NCI-H1694 treated with DMSO at 0.1 percent for 48 hours (cell line): ENCODE measurements at regions not wholly inside any gene's neighbourhood (a gene's known extent, or its start where the extent isn't known, plus 50 kb on each side); places are given as distances from the start of the nearest gene placed in this dataset.

Experiments
- DNase-seq: peaks from one replicate; lab custom pipeline; 2025; lab: John Stamatoyannopoulos, UW

GRCh38 chr2:38171208-38171855 is 95.4 kb upstream of the CYP1B1 start:
- no peak for DNase-seq

DNA sequence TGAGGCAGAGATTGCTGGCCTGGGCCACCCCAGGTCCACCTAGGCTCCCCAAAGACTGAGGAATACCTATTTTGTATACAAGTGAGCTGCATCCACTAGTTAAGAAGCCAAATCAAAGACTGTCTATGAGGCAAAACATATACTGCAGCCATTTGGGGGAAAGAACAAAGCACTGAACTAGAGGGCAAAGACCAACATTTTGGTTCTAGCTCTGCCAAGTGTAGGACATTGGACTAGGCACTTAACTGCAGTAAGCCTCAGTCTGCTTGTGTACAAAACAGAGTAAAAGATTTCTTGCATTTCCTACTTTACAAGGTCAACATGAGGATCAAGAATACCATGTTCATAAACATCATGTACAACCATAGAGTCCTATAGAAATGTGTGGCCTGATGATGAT is 94.8 kb upstream of the CYP1B1 start:
- DNase-seq = no peak

GRCh38 chr2:38170067-38170466 is 94.1 kb upstream of the CYP1B1 start:
- DNase-seq = no peak

GRCh38 chr2:38168710-38169480 is 92.9 kb upstream of the CYP1B1 start:
- no peak for DNase-seq

DNA sequence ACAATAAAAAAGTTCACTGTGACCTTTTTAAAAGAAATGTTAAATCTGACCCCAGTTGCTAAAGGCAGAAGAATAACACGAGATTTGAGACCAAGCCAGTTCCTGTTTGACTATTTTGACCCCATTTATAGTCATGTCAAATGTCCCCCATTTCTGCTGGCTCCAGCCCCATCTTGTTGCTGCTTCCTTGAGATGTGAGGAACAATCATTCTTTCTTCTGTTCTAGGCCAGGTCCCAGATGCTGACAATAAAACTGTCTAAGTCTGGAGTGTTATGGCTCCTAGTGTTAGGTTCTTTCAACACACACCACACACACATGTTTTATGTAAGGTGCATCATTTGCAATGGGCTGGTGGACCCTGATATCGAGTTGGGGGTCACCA is 92.0 kb upstream of the CYP1B1 start:
- no peak for DNase-seq

- no peak for DNase-seq
Observed at GRCh38 chr2:38165698-38166097, 89.7 kb upstream of the CYP1B1 start.

DNA sequence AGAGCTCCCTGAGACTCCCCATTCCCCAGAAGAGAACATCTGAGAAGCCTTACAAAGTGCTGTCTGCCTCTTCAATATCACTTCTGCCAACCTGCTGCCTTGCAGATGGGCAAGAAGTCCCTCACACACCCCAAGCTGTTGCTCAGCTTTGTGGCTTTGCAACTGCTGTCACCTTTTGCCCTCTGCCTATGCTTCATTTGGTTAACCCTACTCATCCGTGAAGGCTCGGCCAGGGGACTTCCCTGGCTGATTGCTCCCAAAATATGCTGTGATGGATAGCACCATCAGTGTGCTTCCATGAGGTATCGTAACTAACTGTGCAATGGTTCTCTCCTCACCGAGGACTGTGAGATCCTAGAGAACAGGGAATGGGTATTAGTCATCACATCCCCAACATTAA is 88.9 kb upstream of the CYP1B1 start:
- no peak for DNase-seq

- DNase-seq = no peak
Observed at GRCh38 chr2:38163579-38163978, 87.6 kb upstream of the CYP1B1 start.

DNA sequence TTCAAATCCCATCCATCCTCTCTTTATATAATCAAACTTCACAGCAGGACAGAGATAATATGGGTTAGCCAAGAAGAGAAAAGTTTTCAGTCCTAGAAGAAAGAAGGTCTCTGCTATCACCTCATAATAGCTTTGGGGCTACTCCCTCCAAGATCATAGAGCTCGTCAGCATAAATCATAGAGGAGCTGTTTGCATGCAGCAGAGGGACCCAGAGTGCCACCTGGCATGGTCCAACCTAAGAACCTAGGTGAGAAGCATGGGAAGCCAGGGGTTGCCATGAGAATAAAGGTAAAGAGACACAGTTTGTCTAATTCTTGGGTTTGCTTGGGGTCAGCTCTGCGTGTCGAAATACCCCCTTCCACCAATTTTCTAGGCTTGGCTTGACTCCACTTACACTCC is 87.1 kb upstream of the CYP1B1 start:
- peak; percentile 16 for DNase-seq

DNA sequence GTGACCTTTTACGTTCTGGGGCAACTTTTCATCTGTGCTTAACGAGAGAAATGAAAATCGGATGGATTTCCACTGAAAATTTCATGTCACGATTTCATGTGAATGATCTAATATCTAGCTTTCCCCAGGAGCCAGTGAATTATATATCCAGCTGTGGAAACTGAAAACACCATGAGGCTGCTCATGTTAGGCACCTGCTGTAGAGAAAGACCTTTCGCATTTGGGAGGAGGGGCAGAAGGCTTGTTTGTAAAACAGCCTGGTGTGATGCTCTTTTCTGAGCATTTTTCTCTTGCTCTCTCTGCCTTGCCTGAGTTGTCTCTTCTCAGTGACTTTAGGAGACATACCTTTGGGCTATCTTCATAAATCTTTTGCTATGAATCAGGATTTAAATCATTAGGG is 84.6 kb upstream of the CYP1B1 start:
- DNase-seq = no peak

- DNase-seq = no peak
Observed at GRCh38 chr2:38159597-38159996, 83.6 kb upstream of the CYP1B1 start.

DNA sequence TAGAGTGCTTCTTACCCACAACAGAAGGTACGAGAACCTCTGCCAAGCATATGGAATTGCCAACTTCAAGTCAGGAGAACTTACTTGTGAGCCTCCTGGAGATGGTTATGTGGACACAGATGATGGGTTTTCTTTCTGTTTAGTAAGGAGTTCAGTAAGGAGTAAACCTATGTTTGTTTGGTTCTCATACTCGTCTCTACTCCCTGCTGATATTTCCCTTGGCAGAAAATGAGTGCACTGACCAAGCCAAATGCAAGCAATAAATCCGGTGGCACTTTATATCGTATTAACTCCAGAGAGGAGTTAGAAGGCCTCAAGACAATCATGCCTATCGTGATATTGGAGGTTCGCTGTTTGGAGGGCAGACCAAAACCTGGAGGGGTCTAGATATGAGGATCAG is 83.2 kb upstream of the CYP1B1 start:
- no peak for DNase-seq

DNA sequence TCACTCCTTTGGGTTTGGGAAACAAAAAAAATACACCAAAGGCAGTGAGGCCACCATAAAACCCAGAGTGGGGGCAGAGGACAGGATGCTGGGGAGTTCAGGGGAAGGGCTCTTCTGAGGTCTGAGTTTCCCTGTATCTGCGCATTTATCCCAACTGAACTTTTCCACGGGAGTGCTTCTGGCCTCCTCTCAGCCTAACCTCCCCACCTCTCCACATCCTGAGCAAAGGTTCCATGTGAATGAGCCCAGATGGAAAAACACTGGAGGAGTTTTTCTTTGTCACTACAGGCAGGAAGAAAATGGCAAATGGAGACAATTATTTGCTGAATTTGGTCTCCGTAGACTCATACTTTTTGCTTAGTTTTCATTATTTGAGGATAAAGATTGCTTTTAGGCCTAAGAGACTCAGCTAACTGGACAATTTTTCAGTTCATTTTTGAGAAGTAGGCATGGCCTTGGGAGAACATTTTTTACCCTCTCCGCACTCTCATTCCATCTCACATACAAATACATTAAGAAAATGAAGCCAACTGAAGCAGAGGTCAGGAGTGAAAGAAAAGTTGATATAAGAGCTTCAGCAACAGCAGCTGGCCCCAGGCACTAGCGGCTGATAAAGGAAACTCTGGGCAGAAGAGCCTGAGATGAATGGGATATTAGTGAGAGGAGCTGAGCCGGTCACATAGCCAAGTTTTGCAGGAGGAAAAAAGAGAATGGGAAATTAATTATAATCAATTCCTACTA is 82.6 kb upstream of the CYP1B1 start:
- DNase-seq = no peak

DNA sequence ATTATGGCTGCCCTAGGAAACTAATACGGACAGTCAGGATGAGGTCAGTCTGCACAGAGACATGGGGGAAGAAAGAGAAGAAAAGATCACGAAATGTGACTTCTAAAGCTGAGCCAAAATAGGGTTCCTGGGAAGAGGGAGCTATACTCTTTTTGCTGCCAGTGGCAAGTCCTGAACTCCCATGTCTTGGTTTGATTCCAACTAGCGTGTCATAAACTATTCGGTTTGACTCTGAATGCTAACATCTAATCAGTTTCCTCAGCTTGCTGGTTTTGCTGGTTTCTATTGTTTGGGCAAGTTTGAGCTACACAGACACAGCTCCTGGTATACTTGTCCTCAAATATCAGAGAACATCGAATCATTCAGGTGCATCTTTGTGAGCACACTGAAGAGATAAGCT is 80.5 kb upstream of the CYP1B1 start:
- no peak for DNase-seq

DNA sequence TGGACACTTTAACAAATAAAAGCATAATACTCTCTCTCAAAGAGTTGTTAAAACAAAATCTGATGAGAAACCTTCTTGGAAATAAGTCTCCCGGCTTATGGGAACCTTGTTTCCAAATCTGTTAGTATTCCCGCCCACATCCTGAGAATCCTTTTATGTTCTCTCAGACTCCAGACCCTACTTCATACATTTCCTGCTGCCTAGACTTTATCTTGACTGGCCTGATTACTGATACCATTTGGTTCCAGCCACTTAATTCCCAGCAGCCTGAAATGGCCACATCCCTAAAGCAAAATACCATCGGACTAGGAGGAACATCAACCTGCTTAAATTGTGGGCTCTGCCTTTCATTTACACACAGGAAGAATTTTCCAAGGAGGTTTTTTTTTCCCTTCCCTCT is 79.1 kb upstream of the CYP1B1 start:
- DNase-seq = no peak

DNA sequence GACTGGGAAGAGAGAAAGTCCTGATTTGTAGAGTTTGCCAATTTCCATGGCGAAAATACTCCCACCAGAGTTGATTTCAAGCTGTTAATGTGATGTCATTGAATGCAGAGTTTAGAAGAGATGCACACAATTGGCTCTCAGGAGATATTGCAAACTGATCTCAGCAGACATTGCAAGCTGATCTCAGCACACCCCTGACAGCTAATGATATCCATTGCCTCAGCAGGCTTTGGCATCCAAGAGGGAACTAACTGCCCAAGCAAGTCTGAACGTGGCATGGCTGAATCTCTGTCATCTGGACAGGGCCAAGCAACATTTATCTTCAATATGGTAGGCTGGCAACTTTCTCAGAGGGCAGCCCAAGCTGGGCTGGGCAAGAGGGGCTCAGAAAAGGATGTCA is 78.4 kb upstream of the CYP1B1 start:
- DNase-seq = no peak

- no peak for DNase-seq
Observed at GRCh38 chr2:38153476-38154135, 77.7 kb upstream of the CYP1B1 start.

DNA sequence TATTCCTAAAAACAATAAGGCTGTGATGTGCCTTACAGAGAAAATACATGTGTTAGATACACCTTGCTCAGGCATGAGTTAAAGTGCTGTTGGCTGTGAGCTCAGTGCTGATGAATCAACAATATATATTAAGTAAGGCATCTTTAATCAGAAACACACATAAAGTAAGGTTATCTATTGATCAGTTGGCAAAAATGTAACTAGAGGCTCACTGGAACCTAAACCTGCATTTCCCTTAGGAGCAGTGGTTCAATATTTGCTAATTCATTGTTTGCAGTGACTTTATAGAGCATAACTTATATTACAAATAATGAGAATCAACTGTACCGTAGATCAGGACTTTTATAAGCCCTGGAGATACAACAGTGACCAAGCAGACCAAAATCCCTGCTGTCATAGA is 77.0 kb upstream of the CYP1B1 start:
- DNase-seq = no peak

DNA sequence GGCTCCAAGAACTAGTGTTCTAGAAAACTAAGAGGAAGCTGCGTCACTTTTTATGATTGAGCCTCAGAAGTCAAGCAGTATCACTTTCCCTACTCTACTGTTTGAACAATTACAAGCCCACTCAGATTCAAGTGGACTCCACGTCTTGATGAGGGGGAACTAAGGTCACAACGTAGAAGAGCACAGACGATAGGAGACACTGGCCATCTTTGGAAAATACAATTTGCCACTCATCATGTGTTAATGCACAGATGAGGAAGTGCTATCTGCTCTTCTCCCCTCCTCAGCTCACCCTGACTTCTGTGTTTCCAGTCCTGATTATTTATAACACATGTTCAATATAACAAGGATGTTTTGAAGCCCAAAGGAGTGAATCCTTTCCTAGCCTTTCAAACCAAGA is 76.1 kb upstream of the CYP1B1 start:
- no peak for DNase-seq

- DNase-seq = no peak
Observed at GRCh38 chr2:38149531-38149930, 73.6 kb upstream of the CYP1B1 start.

DNA sequence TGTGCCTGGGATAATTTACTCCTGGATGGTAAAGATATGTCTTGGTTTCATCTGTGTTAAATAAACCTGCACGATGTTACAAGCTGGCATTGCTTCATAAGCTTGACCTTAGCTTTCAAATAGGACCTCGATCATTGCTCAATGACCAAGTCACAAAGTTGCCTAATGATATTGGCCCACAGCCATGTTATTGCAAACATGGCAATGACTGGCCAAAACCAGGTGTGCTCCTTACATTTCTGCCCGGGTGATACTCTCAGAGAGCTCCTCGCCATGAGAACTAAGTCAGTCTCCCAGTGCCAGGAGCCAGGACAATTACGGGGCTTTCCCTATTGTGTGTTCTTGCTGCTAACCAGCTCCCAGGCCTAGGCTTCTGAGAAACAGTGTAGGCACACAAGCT is 72.5 kb upstream of the CYP1B1 start:
- DNase-seq = no peak

DNA sequence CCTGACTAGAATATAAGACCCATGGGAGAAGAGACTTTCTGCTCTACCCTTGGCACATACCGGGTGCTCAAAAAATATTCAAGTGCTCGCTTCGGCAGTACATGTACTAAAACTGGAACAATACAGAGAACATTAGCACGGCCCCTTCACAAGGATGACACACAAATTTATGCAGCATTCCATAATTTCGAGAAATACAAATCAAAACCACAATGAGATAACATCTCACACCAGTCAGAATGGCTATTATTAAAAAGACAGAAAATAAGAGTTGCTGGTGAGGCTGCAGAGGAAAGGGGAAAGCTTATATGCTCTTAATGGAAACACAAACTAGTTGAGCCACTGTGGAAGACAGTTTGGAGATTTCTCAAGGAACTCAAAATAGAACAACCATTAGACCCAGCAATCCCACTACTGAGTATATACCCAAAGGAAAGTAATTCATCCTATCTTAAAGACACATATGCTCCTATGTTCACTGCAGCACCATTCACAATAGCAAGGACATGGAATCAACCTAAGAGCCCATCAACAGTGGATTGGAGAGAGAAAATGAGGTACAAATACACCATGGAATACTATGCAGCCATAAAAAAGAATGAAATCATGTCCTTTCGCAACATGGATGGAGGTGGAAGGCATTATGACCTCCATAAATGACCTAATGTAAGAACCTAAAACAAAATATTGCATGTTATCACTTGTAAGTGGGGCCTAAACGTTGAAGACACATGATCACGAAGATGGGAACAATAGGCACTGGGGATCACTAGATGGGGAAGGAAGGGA is 71.6 kb upstream of the CYP1B1 start:
- DNase-seq = no peak
